ENCODE measurements at regions not wholly inside any gene's neighbourhood (a gene's known extent, or its start where the extent isn't known, plus 50 kb on each side); places are given as distances from the start of the nearest gene placed in this dataset.
"Not testable (repeated sequence)": the region's sequence is repeated elsewhere in the genome, so short reads cannot be mapped to it uniquely, and the experiment has no call there.

GRCh38 chr6:106724848-106725247 lies 95.5 kb downstream of the QRSL1 start:
- Histone ChIP-seq H3K9ac (ENCODE audit: low read length) (no peak overlapping the region), H3K9me3 (ENCODE audit: low read length) (no peaks in the 10 kb centered on the region), H3K9me2 (ENCODE audit: insufficient read depth, low read length) (no peaks in the 10 kb centered on the region), H4K20me1 (ENCODE audit: insufficient read depth) (no peaks in the 10 kb centered on the region), H3K4me3 (ENCODE audit: low read length) (no peak overlapping the region), H3K27ac (ENCODE audit: low read length) (no peak overlapping the region), H3K27me3 (ENCODE audit: insufficient read depth, low read depth, low read length) (no peaks in the 10 kb centered on the region), H3K4me2 (ENCODE audit: low read length) (no peak overlapping the region), H2AFZ (ENCODE audit: low read depth, low read length) (no peak overlapping the region), H3K79me2 (replicated peaks; ENCODE audit: insufficient read depth, low read length) (no peaks in the 10 kb centered on the region), H3K36me3 (ENCODE audit: insufficient read depth, low read length) (no peaks in the 10 kb centered on the region), H3F3A (ENCODE audit: insufficient read depth, low read length, poor library complexity, severe bottlenecking) (no peaks in the 10 kb centered on the region)
- TF ChIP-seq RAD21 (conservative IDR thresholded peaks at IDR 0.05) = no peak
- TF ChIP-seq SMC3 (conservative IDR thresholded peaks at IDR 0.05; ENCODE audit: poor library complexity) = no peak
- TF ChIP-seq REST (IDR thresholded peaks at IDR 0.05; ENCODE audit: borderline replicate concordance) = no peak
- no peak for TF ChIP-seq EP300 (conservative IDR thresholded peaks at IDR 0.05; ENCODE audit: poor library complexity, severe bottlenecking)
- TF ChIP-seq, protein P1, sequence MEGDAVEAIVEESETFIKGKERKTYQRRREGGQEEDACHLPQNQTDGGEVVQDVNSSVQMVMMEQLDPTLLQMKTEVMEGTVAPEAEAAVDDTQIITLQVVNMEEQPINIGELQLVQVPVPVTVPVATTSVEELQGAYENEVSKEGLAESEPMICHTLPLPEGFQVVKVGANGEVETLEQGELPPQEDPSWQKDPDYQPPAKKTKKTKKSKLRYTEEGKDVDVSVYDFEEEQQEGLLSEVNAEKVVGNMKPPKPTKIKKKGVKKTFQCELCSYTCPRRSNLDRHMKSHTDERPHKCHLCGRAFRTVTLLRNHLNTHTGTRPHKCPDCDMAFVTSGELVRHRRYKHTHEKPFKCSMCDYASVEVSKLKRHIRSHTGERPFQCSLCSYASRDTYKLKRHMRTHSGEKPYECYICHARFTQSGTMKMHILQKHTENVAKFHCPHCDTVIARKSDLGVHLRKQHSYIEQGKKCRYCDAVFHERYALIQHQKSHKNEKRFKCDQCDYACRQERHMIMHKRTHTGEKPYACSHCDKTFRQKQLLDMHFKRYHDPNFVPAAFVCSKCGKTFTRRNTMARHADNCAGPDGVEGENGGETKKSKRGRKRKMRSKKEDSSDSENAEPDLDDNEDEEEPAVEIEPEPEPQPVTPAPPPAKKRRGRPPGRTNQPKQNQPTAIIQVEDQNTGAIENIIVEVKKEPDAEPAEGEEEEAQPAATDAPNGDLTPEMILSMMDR (IDR thresholded peaks at IDR 0.05; ENCODE audit: poor library complexity, severe bottlenecking) = no peak
- TF ChIP-seq POLR2AphosphoS5 (IDR thresholded peaks at IDR 0.05) = no peak

GRCh38 chr6:106724337-106724736 lies 95.0 kb downstream of the QRSL1 start:
- H3F3A ChIP-seq (ENCODE audit: insufficient read depth, low read length, poor library complexity, severe bottlenecking) = no peaks in the 10 kb centered on the region
- no peaks in the 10 kb centered on the region for H3K9me2 ChIP-seq (ENCODE audit: insufficient read depth, low read length)
- no peak overlapping the region for H3K9ac ChIP-seq (ENCODE audit: low read length)
- no peak for TF ChIP-seq TAF1 (IDR thresholded peaks at IDR 0.05; ENCODE audit: low read depth)
- TF ChIP-seq REST (IDR thresholded peaks at IDR 0.05; ENCODE audit: borderline replicate concordance) = no peak
- no peak for TF ChIP-seq POLR2AphosphoS5 (IDR thresholded peaks at IDR 0.05)
- H3K36me3 ChIP-seq (ENCODE audit: insufficient read depth, low read length) = no peaks in the 10 kb centered on the region
- no peak overlapping the region for H2AFZ ChIP-seq (ENCODE audit: low read depth, low read length)
- H3K79me2 ChIP-seq (replicated peaks; ENCODE audit: insufficient read depth, low read length) = no peaks in the 10 kb centered on the region
- H4K20me1 ChIP-seq (ENCODE audit: insufficient read depth) = no peaks in the 10 kb centered on the region
- H3K27me3 ChIP-seq (ENCODE audit: insufficient read depth, low read depth, low read length) = no peaks in the 10 kb centered on the region
- H3K27ac ChIP-seq (ENCODE audit: low read length) = no peak overlapping the region
- H3K4me2 ChIP-seq (ENCODE audit: low read length) = no peak overlapping the region
- no peaks in the 10 kb centered on the region for H3K9me3 ChIP-seq (ENCODE audit: low read length)
- H3K4me3 ChIP-seq (ENCODE audit: low read length) = no peak overlapping the region

GRCh38 chr6:106723419-106723818 lies 94.0 kb downstream of the QRSL1 start:
- H3K79me2 ChIP-seq (replicated peaks; ENCODE audit: insufficient read depth, low read length); H3K4me3 ChIP-seq (ENCODE audit: low read length); H3K9ac ChIP-seq (ENCODE audit: low read length); H3K4me2 ChIP-seq (ENCODE audit: low read length); H3K9me3 ChIP-seq (ENCODE audit: low read length); H2AFZ ChIP-seq (ENCODE audit: low read depth, low read length); H3K9me2 ChIP-seq (ENCODE audit: insufficient read depth, low read length); H3F3A ChIP-seq (ENCODE audit: insufficient read depth, low read length, poor library complexity, severe bottlenecking); H4K20me1 ChIP-seq (ENCODE audit: insufficient read depth); H3K36me3 ChIP-seq (ENCODE audit: insufficient read depth, low read length); H3K27ac ChIP-seq (ENCODE audit: low read length); H3K27me3 ChIP-seq (ENCODE audit: insufficient read depth, low read depth, low read length): not testable (repeated sequence)

DNA sequence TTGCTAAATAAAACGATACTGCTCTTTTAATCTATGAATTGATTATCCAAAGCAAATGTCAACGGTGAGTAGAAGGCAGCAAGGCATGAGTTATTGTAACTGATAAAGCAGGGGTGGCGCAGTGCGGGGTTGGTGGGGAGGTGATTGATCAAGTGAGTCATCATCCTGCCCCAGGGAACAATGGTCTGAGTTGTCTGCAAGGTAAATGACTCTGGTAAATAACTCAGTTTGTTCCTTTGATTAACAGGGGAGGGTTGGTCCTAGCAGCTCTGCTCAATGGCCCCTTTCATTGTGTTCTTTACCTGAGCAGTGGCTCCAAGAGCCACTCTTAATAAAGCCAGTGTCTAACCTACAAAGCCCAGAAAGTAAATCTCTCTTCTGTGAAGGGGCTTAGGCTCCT lies 91.8 kb downstream of the QRSL1 start:
- not testable (repeated sequence) for H3K9me3 ChIP-seq (ENCODE audit: low read length); H3F3A ChIP-seq (ENCODE audit: insufficient read depth, low read length, poor library complexity, severe bottlenecking); H3K4me2 ChIP-seq (ENCODE audit: low read length); H3K36me3 ChIP-seq (ENCODE audit: insufficient read depth, low read length); H2AFZ ChIP-seq (ENCODE audit: low read depth, low read length); H3K9ac ChIP-seq (ENCODE audit: low read length); H4K20me1 ChIP-seq (ENCODE audit: insufficient read depth); H3K27ac ChIP-seq (ENCODE audit: low read length); H3K27me3 ChIP-seq (ENCODE audit: insufficient read depth, low read depth, low read length); H3K9me2 ChIP-seq (ENCODE audit: insufficient read depth, low read length); H3K4me3 ChIP-seq (ENCODE audit: low read length); H3K79me2 ChIP-seq (replicated peaks; ENCODE audit: insufficient read depth, low read length)

Measured in neural cell (in vitro differentiated cells).